COR-L47 (cell line): ENCODE measurements at regions not wholly inside any gene's neighbourhood (a gene's known extent, or its start where the extent isn't known, plus 50 kb on each side); places are given as distances from the start of the nearest gene placed in this dataset.

ENCODE experiments used
- DNase-seq: peaks from one replicate; lab custom pipeline; 2025; lab: John Stamatoyannopoulos, UW

GRCh38 chrX:15915959-15916703 lies 61.5 kb upstream of the AP1S2 start:
- DNase-seq = no peak

GRCh38 chrX:15914486-15914885 lies 59.9 kb upstream of the AP1S2 start:
- DNase-seq = no peak

- DNase-seq = no peak
These were observed 58.5 kb upstream of the AP1S2 start for GRCh38 chrX:15913146-15913545.

- no peak for DNase-seq
These were observed 57.3 kb upstream of the AP1S2 start for GRCh38 chrX:15911734-15912550.

GRCh38 chrX:15909605-15910004 lies 55.0 kb upstream of the AP1S2 start:
- no peak for DNase-seq

GRCh38 chrX:15908603-15909290 lies 54.1 kb upstream of the AP1S2 start:
- DNase-seq = no peak

GRCh38 chrX:15906041-15906943 lies 51.7 kb upstream of the AP1S2 start:
- no peak for DNase-seq
